Hepatocyte (in vitro differentiated cells): ENCODE measurements at regions not wholly inside any gene's neighbourhood (a gene's known extent, or its start where the extent isn't known, plus 50 kb on each side); places are given as distances from the start of the nearest gene placed in this dataset.

Source experiments
- EZH2 ChIP-seq: fragments of 200-600 bp; sonication (generic); IDR thresholded peaks from 2 replicates; pipeline ENCODE4 v1.6.1; 2016; ENCODE audit warnings: antibody characterized with exemption, mild to moderate bottlenecking, borderline replicate concordance
- EZH2phosphoT487 ChIP-seq: fragments of 200-600 bp; sonication (generic); IDR thresholded peaks from one replicate; pipeline ENCODE4 v1.6.1; 2018; ENCODE audit warnings: antibody characterized with exemption, mild to moderate bottlenecking, low read depth, moderate library complexity; ENCODE audit not compliant: unreplicated experiment, severe bottlenecking
- TF ChIP-seq, protein P1 (sequence below): fragments of 200-600 bp; sonication (generic); IDR thresholded peaks from 2 replicates; pipeline ENCODE4 v1.5.1; 2016; ENCODE audit warnings: antibody characterized with exemption, mild to moderate bottlenecking; ENCODE audit not compliant: poor library complexity

- TF ChIP-seq, protein P1, sequence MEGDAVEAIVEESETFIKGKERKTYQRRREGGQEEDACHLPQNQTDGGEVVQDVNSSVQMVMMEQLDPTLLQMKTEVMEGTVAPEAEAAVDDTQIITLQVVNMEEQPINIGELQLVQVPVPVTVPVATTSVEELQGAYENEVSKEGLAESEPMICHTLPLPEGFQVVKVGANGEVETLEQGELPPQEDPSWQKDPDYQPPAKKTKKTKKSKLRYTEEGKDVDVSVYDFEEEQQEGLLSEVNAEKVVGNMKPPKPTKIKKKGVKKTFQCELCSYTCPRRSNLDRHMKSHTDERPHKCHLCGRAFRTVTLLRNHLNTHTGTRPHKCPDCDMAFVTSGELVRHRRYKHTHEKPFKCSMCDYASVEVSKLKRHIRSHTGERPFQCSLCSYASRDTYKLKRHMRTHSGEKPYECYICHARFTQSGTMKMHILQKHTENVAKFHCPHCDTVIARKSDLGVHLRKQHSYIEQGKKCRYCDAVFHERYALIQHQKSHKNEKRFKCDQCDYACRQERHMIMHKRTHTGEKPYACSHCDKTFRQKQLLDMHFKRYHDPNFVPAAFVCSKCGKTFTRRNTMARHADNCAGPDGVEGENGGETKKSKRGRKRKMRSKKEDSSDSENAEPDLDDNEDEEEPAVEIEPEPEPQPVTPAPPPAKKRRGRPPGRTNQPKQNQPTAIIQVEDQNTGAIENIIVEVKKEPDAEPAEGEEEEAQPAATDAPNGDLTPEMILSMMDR = no peak
- no peak for TF ChIP-seq EZH2phosphoT487
- TF ChIP-seq EZH2 = no peak
Observed at GRCh38 chr6:193180-193579, 99.1 kb upstream of the DUSP22 start.
